Glomerular visceral epithelial cell (primary cell): ENCODE measurements at regions not wholly inside any gene's neighbourhood (a gene's known extent, or its start where the extent isn't known, plus 50 kb on each side); places are given as distances from the start of the nearest gene placed in this dataset.
"Not testable (repeated sequence)": the region's sequence is repeated elsewhere in the genome, so short reads cannot be mapped to it uniquely, and the experiment has no call there.

Source experiments
- DNase-seq: peaks from one replicate; pipeline ENCODE4 v3.0.0-alpha.2; 2016; ENCODE audit errors: extremely low spot score

- no peak for DNase-seq
Observed at GRCh38 chr12:102298022-102298421, 100.4 kb upstream of the PMCH start.

- DNase-seq, result no peak
Observed at GRCh38 chr12:102297412-102297811, 99.8 kb upstream of the PMCH start.

GRCh38 chr12:102294568-102294967 lies 96.9 kb upstream of the PMCH start:
- DNase-seq, result no peak

GRCh38 chr12:102291498-102292440 lies 94.1 kb upstream of the PMCH start:
- DNase-seq, result not testable (repeated sequence)

- not testable (repeated sequence) for DNase-seq
Observed at GRCh38 chr12:102289702-102290101, 92.1 kb upstream of the PMCH start.

- DNase-seq, result no peak
Observed at GRCh38 chr12:102281231-102281630, 83.6 kb upstream of the PMCH start.

- DNase-seq, result not testable (repeated sequence)
Observed at GRCh38 chr12:102255687-102256086, 58.1 kb upstream of the PMCH start.

- DNase-seq, result not testable (repeated sequence)
Observed at GRCh38 chr12:102251005-102251404, 53.4 kb upstream of the PMCH start.

- no peak for DNase-seq
Observed at GRCh38 chr12:102249079-102249841, 51.6 kb upstream of the PMCH start.
